PC-9 (cell line): ENCODE measurements at regions not wholly inside any gene's neighbourhood (a gene's known extent, or its start where the extent isn't known, plus 50 kb on each side); places are given as distances from the start of the nearest gene placed in this dataset.

Source experiments
- BruUV-seq: library from RNA; stranded (reverse); fragments of 400-500 nt; replicated peaks from 2 replicates; lab custom pipeline; 2021; lab: Mats Ljungman, UMichigan
- CTCF ChIA-PET: fragments of 300-600 bp; sonication (Branson Sonifier 250); formaldehyde crosslinking; loops from one replicate; lab custom pipeline; 2022; ENCODE audit warnings: antibody characterized with exemption; lab: Charles Lee
- POLR2A ChIA-PET: fragments of 300-600 bp; sonication (Branson Sonifier 250); formaldehyde crosslinking; loops from one replicate; lab custom pipeline; 2022; ENCODE audit warnings: antibody characterized with exemption; ENCODE audit not compliant: unreplicated experiment; lab: Charles Lee
- DNase-seq, 2 experiments: peaks; one replicate each; pipeline versions ENCODE4 v3.0.0 to v3.0.0-alpha.2; 2015 to 2022; ENCODE audit warnings: mixed read lengths in 1 of 2
- H2AFZ ChIP-seq: fragments of 200-600 bp; sonication (generic); 2 replicates; pipeline ENCODE4 v1.8.1; 2017; ENCODE audit warnings: antibody characterized with exemption
- H3F3A ChIP-seq: fragments of 200-600 bp; sonication (generic); 2 replicates; pipeline ENCODE4 v1.8.1; 2017; ENCODE audit warnings: antibody characterized with exemption, mild to moderate bottlenecking, low read depth; ENCODE audit not compliant: insufficient read depth
- H3K27ac ChIP-seq: fragments of 200-600 bp; sonication (generic); 2 replicates; pipeline ENCODE4 v1.6.1; 2016; ENCODE audit warnings: mixed run types
- H3K27me3 ChIP-seq: fragments of 200-600 bp; sonication (generic); 2 replicates; pipeline ENCODE4 v1.6.1; 2016; ENCODE audit warnings: low read depth, mixed run types; ENCODE audit not compliant: insufficient read depth
- H3K36me3 ChIP-seq: fragments of 200-600 bp; sonication (generic); 2 replicates; pipeline ENCODE4 v1.6.1; 2016; ENCODE audit warnings: low read depth, mixed run types
- H3K4me1 ChIP-seq: fragments of 200-600 bp; sonication (generic); replicated peaks from 2 replicates; pipeline ENCODE4 v1.6.1; 2016; ENCODE audit warnings: mixed run types; ENCODE audit not compliant: insufficient read depth
- H3K4me2 ChIP-seq: fragments of 200-600 bp; sonication (generic); 2 replicates; pipeline ENCODE4 v1.6.1; 2017; ENCODE audit warnings: mixed run types
- H3K4me3 ChIP-seq: fragments of 200-600 bp; sonication (generic); 2 replicates; pipeline ENCODE4 v1.6.1; 2016; ENCODE audit warnings: mixed run types
- H3K79me2 ChIP-seq: fragments of 200-600 bp; sonication (generic); 2 replicates; pipeline ENCODE4 v1.6.1; 2017; ENCODE audit warnings: low read depth, mixed run types
- H3K9me2 ChIP-seq: fragments of 200-600 bp; sonication (generic); 2 replicates; pipeline ENCODE4 v1.8.1; 2017; ENCODE audit warnings: mild to moderate bottlenecking; ENCODE audit not compliant: insufficient read depth
- H3K9me3 ChIP-seq: fragments of 200-600 bp; sonication (generic); 2 replicates; pipeline ENCODE4 v1.8.1; 2016; ENCODE audit warnings: low read depth; ENCODE audit not compliant: insufficient read depth
- H4K20me1 ChIP-seq: fragments of 200-600 bp; sonication (generic); 2 replicates; pipeline ENCODE4 v1.8.1; 2017; ENCODE audit not compliant: insufficient read depth
- EZH2 ChIP-seq: fragments of 200-600 bp; sonication (generic); IDR thresholded peaks from 2 replicates; pipeline ENCODE4 v1.8.0; 2017; ENCODE audit warnings: antibody characterized with exemption, low read depth
- intact Hi-C: fragments of 100-400 bp; cut with micrococcal nuclease; formaldehyde crosslinking; loops from one replicate; pipeline ENCODE4 v1.10.0; 2022; ENCODE audit not compliant: unreplicated experiment
- TF ChIP-seq, protein P1 (sequence below): fragments of 200-600 bp; sonication (generic); conservative IDR thresholded peaks from 2 replicates; pipeline ENCODE4 v1.6.1; 2017; ENCODE audit warnings: mixed run types, antibody characterized with exemption, mild to moderate bottlenecking, moderate library complexity

DNA sequence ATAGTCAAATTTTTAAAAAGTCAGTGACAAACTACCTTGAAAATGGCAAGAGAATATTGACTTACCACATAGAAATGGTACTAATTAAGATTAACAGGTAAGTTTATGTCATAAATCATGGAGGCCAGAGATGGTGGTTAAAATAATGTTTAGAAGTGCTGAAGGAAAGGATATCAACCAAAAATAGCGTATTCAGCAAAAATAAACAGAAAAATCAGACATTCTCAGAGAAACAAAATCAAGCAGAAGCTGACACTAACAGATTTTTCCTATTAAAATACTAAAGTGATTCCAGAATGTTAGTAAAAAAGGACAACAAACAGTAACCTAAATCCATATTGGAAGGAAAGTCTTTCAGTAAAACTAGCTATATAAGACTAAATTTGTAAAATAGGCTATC lies 959.9 kb upstream of the CDH10 start:
- no peaks in the 10 kb centered on the region for H3K27me3 ChIP-seq
- H3K27ac ChIP-seq = no peak overlapping the region
- TF ChIP-seq EZH2 = no peak
- H3K4me3 ChIP-seq = no peak overlapping the region
- H3K4me1 ChIP-seq = no peaks in the 10 kb centered on the region
- intact Hi-C loops = no loop called here
- ChIA-PET POLR2A (no interaction called here), CTCF (no interaction called here)
- no peak overlapping the region for H3K4me2 ChIP-seq
- H3K36me3 ChIP-seq = no peaks in the 10 kb centered on the region
- no peak for DNase-seq
- H3K9me3 ChIP-seq = no peaks in the 10 kb centered on the region
- H2AFZ ChIP-seq = no peak overlapping the region
- H3F3A ChIP-seq = no peaks in the 10 kb centered on the region
- H4K20me1 ChIP-seq = no peaks in the 10 kb centered on the region
- no peaks in the 10 kb centered on the region for H3K9me2 ChIP-seq
- no peaks in the 10 kb centered on the region for H3K79me2 ChIP-seq
- BruUV-seq = no TSS peak

DNA sequence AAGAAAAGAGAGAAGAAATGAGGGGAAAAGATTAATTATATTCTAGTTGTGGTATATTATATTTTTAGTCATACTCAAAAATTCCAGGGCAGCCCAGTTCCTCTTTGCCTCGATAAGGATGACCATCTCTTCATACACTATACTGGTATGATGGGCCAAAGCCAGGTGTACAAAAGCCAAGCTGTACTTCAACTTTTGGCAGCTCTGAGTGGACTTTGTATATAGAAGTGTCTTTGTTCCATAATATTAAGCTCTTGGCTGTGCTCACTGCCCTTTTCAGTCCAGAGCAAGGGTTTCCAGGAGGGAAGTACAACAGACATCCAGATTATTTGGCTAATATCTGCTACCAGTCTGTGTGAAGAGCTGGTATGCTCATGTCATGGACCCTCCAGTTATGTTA lies 934.3 kb upstream of the CDH10 start:
- Histone ChIP-seq H3K4me1 (no peaks in the 10 kb centered on the region), H3K4me2 (no peak overlapping the region), H3K27me3 (no peaks in the 10 kb centered on the region), H3K79me2 (no peaks in the 10 kb centered on the region), H3F3A (no peaks in the 10 kb centered on the region), H3K4me3 (no peak overlapping the region), H3K27ac (no peak overlapping the region), H3K36me3 (no peaks in the 10 kb centered on the region), H2AFZ (no peak overlapping the region), H4K20me1 (no peaks in the 10 kb centered on the region; the same call in 1 of the 2 replicates), H3K9me3 (no peaks in the 10 kb centered on the region), H3K9me2 (no peaks in the 10 kb centered on the region)
- no TSS peak for BruUV-seq
- DNase-seq = no peak
- intact Hi-C loops = no loop called here
- CTCF ChIA-PET = no interaction called here
- POLR2A ChIA-PET = interaction anchor here (0.6 kb wide), 1 partner anchor 809 kb away, joined by 4 read pairs; no protein-coding TSS in a partner anchor
- TF ChIP-seq, protein P1, sequence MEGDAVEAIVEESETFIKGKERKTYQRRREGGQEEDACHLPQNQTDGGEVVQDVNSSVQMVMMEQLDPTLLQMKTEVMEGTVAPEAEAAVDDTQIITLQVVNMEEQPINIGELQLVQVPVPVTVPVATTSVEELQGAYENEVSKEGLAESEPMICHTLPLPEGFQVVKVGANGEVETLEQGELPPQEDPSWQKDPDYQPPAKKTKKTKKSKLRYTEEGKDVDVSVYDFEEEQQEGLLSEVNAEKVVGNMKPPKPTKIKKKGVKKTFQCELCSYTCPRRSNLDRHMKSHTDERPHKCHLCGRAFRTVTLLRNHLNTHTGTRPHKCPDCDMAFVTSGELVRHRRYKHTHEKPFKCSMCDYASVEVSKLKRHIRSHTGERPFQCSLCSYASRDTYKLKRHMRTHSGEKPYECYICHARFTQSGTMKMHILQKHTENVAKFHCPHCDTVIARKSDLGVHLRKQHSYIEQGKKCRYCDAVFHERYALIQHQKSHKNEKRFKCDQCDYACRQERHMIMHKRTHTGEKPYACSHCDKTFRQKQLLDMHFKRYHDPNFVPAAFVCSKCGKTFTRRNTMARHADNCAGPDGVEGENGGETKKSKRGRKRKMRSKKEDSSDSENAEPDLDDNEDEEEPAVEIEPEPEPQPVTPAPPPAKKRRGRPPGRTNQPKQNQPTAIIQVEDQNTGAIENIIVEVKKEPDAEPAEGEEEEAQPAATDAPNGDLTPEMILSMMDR = no peak
- TF ChIP-seq EZH2 = no peak

DNA sequence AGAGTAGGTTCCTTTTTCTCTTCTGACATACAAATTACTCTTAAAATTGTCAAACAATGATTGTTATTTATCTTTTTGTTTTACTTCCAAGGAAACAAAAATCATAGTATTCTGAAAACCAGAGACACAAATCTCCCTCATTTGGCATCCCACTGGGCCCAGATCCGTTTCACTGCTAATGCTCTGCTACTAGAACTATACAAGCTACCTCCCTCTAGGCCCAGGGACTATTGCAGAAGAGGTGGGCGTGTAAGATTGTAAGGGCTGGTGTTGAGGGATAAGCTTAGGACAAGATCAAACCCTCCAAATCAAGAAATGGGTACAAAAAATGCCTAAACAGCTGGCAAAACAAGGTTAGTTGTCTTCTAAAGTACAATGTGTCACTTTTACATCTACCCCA lies 928.9 kb upstream of the CDH10 start:
- intact Hi-C loops = no loop called here
- H3K4me2 ChIP-seq = no peak overlapping the region
- CTCF ChIA-PET = no interaction called here
- H2AFZ ChIP-seq = no peak overlapping the region
- H3K4me3 ChIP-seq = no peak overlapping the region
- no peaks in the 10 kb centered on the region for H4K20me1 ChIP-seq
- H3K9me2 ChIP-seq = no peaks in the 10 kb centered on the region
- POLR2A ChIA-PET = interaction anchor here (0.7 kb wide), 1 partner anchor 163 kb away, joined by 3 read pairs; no protein-coding TSS in a partner anchor
- H3K4me1 ChIP-seq = no peaks in the 10 kb centered on the region
- no TSS peak for BruUV-seq
- H3K36me3 ChIP-seq = no peaks in the 10 kb centered on the region
- no peaks in the 10 kb centered on the region for H3K27me3 ChIP-seq
- no peak for TF ChIP-seq EZH2
- TF ChIP-seq, protein P1 = no peak
- H3F3A ChIP-seq = no peaks in the 10 kb centered on the region
- no peaks in the 10 kb centered on the region for H3K9me3 ChIP-seq
- H3K79me2 ChIP-seq = no peaks in the 10 kb centered on the region
- H3K27ac ChIP-seq = no peak overlapping the region
- DNase-seq = no peak

DNA sequence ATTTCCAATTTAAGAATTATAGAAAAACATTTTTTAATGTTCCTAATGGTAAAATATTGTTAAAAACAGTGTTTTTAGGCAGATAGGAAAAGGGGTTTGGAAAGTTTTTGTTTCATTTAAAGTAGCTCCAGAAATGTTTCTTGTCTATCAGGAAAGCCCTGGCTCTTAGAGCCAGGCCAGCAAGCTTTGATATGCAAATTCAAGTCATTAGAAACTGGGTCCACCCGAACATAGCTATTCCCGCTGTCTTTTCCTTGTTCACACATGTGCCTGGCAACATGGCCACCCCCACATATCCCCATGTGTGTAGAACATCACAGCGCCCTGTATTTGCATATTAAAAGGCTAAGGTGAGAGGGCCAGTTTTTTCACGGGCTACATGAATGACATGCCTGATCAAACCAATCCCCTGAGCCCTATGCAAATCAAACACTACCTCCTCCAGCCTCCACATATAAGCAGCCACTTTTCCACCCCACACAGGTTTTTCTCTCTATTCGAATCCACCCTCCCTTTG lies 925.3 kb upstream of the CDH10 start:
- ChIA-PET CTCF (no interaction called here), POLR2A (no interaction called here)
- no peaks in the 10 kb centered on the region for H3K27me3 ChIP-seq
- 0 out of 2 replicates have a peak, but pooled peaks cover 2% of the 10 kb centered on the region for H3K9me2 ChIP-seq
- TF ChIP-seq, protein P1 = no peak
- TF ChIP-seq EZH2 = no peak
- no peaks in the 10 kb centered on the region for H3F3A ChIP-seq
- DNase-seq = no peak
- H2AFZ ChIP-seq = 0 out of 2 replicates have a peak overlapping the region, but pooled peaks have one; percentile 6
- H3K79me2 ChIP-seq = no peaks in the 10 kb centered on the region
- BruUV-seq = no TSS peak
- H3K4me1 ChIP-seq = no peaks in the 10 kb centered on the region
- H3K4me3 ChIP-seq = no peak overlapping the region
- no peaks in the 10 kb centered on the region for H4K20me1 ChIP-seq
- H3K27ac ChIP-seq = no peak overlapping the region
- H3K9me3 ChIP-seq = no peaks in the 10 kb centered on the region
- H3K36me3 ChIP-seq = no peaks in the 10 kb centered on the region
- H3K4me2 ChIP-seq = no peak overlapping the region
- intact Hi-C loops = no loop called here
